GM12878 (cell line): ENCODE measurements at regions not wholly inside any gene's neighbourhood (a gene's known extent, or its start where the extent isn't known, plus 50 kb on each side); places are given as distances from the start of the nearest gene placed in this dataset.

ENCODE experiments used
- BMI1 ChIP-seq: fragments of 450-650 bp; IDR thresholded peaks from 2 replicates; pipeline ENCODE4 v1.6.1; 2016; ENCODE audit warnings: mild to moderate bottlenecking, moderate library complexity, borderline replicate concordance
- CHD2 ChIP-seq: IDR thresholded peaks from 2 replicates; pipeline ENCODE4 v1.6.1; 2011; ENCODE audit warnings: low read depth, low read length, improper control_type of control experiment, borderline replicate concordance
- CREB1 ChIP-seq: IDR thresholded peaks from 2 replicates; pipeline ENCODE4 v1.6.1; 2012; ENCODE audit warnings: low read depth, mild to moderate bottlenecking, inconsistent platforms
- DPF2 ChIP-seq: fragments of 450-650 bp; IDR thresholded peaks from 2 replicates; pipeline ENCODE4 v1.6.1; 2017; ENCODE audit warnings: mild to moderate bottlenecking
- HCFC1 ChIP-seq: fragments of 150-350 bp; IDR thresholded peaks from 2 replicates; pipeline ENCODE4 v1.6.1; 2014; ENCODE audit warnings: low read length
- IKZF1 ChIP-seq: fragments of 450-650 bp; conservative IDR thresholded peaks from 2 replicates; pipeline ENCODE4 v1.6.1; 2017; ENCODE audit warnings: antibody characterized with exemption, mild to moderate bottlenecking
- MEF2A ChIP-seq: IDR thresholded peaks from 2 replicates; pipeline ENCODE4 v1.6.1; 2011; ENCODE audit warnings: low read depth, mild to moderate bottlenecking, low read length, moderate library complexity; ENCODE audit not compliant: insufficient read depth
- MYC ChIP-seq: IDR thresholded peaks from 2 replicates; pipeline ENCODE4 v1.6.1; 2011; ENCODE audit warnings: mild to moderate bottlenecking, low read length, moderate library complexity, inconsistent platforms; ENCODE audit not compliant: insufficient read depth, insufficient replicate concordance, insufficient read length, severe bottlenecking
- NBN ChIP-seq: fragments of 450-650 bp; IDR thresholded peaks from 2 replicates; pipeline ENCODE4 v1.6.1; 2016
- PAX5 ChIP-seq: IDR thresholded peaks from 2 replicates; pipeline ENCODE4 v1.6.1; 2011; ENCODE audit warnings: low read depth, low read length, borderline replicate concordance
- PAX8 ChIP-seq: fragments of 450-650 bp; IDR thresholded peaks from 2 replicates; pipeline ENCODE4 v1.6.1; 2017; ENCODE audit warnings: mild to moderate bottlenecking, moderate library complexity
- SMARCA5 ChIP-seq: fragments of 450-650 bp; IDR thresholded peaks from 2 replicates; pipeline ENCODE4 v1.6.1; 2017; ENCODE audit warnings: mild to moderate bottlenecking
- YBX1 ChIP-seq: fragments of 450-650 bp; IDR thresholded peaks from 2 replicates; pipeline ENCODE4 v1.6.1; 2016; ENCODE audit warnings: antibody characterized with exemption
- ZBED1 ChIP-seq: IDR thresholded peaks from 2 replicates; pipeline ENCODE4 v1.6.1; 2016; ENCODE audit warnings: borderline replicate concordance
- ZNF217 ChIP-seq: fragments of 450-650 bp; IDR thresholded peaks from 2 replicates; pipeline ENCODE4 v1.6.1; 2017; ENCODE audit warnings: antibody characterized with exemption, mild to moderate bottlenecking
- ZNF24 ChIP-seq: fragments of 450-650 bp; IDR thresholded peaks from 2 replicates; pipeline ENCODE4 v1.6.1; 2017; ENCODE audit warnings: antibody characterized with exemption, mild to moderate bottlenecking
- TF ChIP-seq, protein P1 (sequence below): fragments of 150-350 bp; IDR thresholded peaks from 2 replicates; pipeline ENCODE4 v1.6.1; 2014; ENCODE audit warnings: mild to moderate bottlenecking, low read depth, low read length
- TF ChIP-seq, protein P2 (sequence below): fragments of 450-650 bp; IDR thresholded peaks from 2 replicates; pipeline ENCODE4 v1.6.1; 2018; ENCODE audit warnings: borderline replicate concordance, mild to moderate bottlenecking; ENCODE audit not compliant: partially characterized antibody

DNA sequence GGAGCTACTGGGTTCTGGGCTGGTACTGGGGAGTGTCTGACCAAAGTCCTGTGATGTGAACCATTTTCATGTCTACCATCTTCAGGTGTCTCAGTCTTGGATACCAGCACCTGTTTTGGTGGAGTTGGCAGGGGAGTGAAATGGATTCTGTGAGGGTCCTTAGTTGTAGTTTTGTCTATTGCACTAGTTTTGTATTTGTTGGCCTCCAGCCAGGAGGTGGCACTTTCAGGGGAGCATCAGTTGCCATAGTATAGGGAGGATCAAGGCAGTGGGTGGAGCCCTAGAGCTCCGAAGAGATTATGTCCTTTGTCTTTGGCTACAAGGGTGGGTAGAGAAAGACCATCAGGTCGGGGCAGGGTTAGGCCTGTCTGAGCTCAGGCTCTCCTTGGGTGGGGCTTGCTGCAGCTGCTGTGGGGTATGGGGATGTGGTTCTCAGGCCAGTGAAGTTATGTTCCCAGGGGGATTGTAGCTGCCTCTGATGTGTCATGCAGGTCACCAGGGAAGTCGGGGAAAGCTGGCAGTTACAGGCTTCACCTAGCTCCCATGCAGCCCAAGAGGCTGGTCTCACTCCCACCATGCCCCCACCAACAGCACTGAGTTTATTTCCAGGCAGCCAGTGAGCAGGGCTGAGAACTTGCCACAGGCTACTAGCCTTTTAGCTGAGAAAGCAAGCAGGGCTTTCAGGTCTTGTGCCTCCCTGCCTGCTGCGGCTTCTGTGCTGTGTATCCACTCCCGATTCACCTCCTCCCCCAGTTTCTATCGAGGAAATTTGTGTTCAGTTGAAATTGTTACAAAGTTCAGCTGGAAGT is 153.1 kb downstream of the ZNF365 start (continued):
- no peak for TF ChIP-seq ZNF217
- TF ChIP-seq YBX1, result peak; percentile 77; the same call in 1 of the 2 replicates
- TF ChIP-seq, protein P1, sequence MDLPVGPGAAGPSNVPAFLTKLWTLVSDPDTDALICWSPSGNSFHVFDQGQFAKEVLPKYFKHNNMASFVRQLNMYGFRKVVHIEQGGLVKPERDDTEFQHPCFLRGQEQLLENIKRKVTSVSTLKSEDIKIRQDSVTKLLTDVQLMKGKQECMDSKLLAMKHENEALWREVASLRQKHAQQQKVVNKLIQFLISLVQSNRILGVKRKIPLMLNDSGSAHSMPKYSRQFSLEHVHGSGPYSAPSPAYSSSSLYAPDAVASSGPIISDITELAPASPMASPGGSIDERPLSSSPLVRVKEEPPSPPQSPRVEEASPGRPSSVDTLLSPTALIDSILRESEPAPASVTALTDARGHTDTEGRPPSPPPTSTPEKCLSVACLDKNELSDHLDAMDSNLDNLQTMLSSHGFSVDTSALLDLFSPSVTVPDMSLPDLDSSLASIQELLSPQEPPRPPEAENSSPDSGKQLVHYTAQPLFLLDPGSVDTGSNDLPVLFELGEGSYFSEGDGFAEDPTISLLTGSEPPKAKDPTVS, result no peak
- 0 out of 2 replicates have a peak, but pooled peaks have one; percentile 14 for TF ChIP-seq MEF2A
- no peak for TF ChIP-seq HCFC1
- TF ChIP-seq ZNF24, result no peak
- TF ChIP-seq PAX5, result peak; percentile 53; the same call in 1 of the 2 replicates
- peak; percentile 27; the same call in 1 of the 2 replicates for TF ChIP-seq ZBED1
- TF ChIP-seq DPF2, result peak; percentile 78
- TF ChIP-seq NBN, result peak; percentile 83
- TF ChIP-seq CREB1, result no peak
- TF ChIP-seq SMARCA5, result 0 out of 2 replicates have a peak, but pooled peaks have one; percentile 32
- no peak for TF ChIP-seq PAX8
- TF ChIP-seq, protein P2, sequence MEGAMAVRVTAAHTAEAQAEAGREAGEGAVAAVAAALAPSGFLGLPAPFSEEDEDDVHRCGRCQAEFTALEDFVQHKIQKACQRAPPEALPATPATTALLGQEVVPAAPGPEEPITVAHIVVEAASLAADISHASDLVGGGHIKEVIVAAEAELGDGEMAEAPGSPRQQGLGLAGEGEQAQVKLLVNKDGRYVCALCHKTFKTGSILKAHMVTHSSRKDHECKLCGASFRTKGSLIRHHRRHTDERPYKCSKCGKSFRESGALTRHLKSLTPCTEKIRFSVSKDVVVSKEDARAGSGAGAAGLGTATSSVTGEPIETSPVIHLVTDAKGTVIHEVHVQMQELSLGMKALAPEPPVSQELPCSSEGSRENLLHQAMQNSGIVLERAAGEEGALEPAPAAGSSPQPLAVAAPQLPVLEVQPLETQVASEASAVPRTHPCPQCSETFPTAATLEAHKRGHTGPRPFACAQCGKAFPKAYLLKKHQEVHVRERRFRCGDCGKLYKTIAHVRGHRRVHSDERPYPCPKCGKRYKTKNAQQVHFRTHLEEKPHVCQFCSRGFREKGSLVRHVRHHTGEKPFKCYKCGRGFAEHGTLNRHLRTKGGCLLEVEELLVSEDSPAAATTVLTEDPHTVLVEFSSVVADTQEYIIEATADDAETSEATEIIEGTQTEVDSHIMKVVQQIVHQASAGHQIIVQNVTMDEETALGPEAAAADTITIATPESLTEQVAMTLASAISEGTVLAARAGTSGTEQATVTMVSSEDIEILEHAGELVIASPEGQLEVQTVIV, result no peak
- TF ChIP-seq IKZF1, result peak; percentile 83
- no peak for TF ChIP-seq CHD2
- TF ChIP-seq BMI1, result no peak
- TF ChIP-seq MYC, result no peak
